ENCODE measurements at regions not wholly inside any gene's neighbourhood (a gene's known extent, or its start where the extent isn't known, plus 50 kb on each side); places are given as distances from the start of the nearest gene placed in this dataset.

DNA sequence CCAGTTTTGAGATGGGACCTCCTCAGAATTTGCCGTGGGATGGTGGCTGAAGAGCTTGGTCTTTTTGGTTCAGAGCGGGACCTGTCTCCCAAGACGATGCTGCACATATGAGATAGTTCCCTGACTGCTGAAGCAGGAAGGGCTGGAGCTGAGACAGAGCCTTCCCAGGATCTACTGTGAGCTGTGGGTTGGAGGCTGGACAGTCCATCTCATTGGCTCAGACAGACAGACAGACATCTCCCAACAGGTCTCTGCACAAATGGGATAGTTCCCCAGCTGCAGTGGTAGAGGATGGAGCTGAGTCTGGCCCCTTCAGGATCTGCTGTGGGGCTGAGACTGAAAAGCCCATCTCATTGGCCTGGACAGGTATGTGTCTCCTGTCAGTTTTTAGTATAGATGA is 1145.6 kb upstream of the CADM2 start:
- no peak for TF ChIP-seq CTCF (IDR thresholded peaks at IDR 0.05)
- no peak for TF ChIP-seq POLR2A (IDR thresholded peaks at IDR 0.05)
- no peak for TF ChIP-seq EP300 (IDR thresholded peaks at IDR 0.05; ENCODE audit: low read depth)
- no peak for TF ChIP-seq POLR2AphosphoS5 (IDR thresholded peaks at IDR 0.05)

Measured in transverse colon (tissue), 4 donors.